ENCODE measurements at regions not wholly inside any gene's neighbourhood (a gene's known extent, or its start where the extent isn't known, plus 50 kb on each side); places are given as distances from the start of the nearest gene placed in this dataset.
A peak's percentile ranks its signal among the peaks of the same experiment; 100 is the strongest.

- no peak overlapping the region for H3K27ac ChIP-seq (ENCODE audit: control insufficient read depth, insufficient read depth, low read length)
- no peaks in the 10 kb centered on the region for H3K36me3 ChIP-seq (ENCODE audit: control insufficient read depth in 2 of 2, extremely low read depth in 1 of 2, insufficient read depth in 2 of 2, low read length in 2 of 2)
- H3K79me2 ChIP-seq (ENCODE audit: control insufficient read depth, insufficient read depth, low read length): no peaks in the 10 kb centered on the region
- H3K9ac ChIP-seq (ENCODE audit: control insufficient read depth, extremely low read depth, insufficient read depth, low read length): no peak overlapping the region
- no peaks in the 10 kb centered on the region for H4K20me1 ChIP-seq (ENCODE audit: control insufficient read depth, extremely low read depth, insufficient read depth, low read length)
- TF ChIP-seq, protein P1, sequence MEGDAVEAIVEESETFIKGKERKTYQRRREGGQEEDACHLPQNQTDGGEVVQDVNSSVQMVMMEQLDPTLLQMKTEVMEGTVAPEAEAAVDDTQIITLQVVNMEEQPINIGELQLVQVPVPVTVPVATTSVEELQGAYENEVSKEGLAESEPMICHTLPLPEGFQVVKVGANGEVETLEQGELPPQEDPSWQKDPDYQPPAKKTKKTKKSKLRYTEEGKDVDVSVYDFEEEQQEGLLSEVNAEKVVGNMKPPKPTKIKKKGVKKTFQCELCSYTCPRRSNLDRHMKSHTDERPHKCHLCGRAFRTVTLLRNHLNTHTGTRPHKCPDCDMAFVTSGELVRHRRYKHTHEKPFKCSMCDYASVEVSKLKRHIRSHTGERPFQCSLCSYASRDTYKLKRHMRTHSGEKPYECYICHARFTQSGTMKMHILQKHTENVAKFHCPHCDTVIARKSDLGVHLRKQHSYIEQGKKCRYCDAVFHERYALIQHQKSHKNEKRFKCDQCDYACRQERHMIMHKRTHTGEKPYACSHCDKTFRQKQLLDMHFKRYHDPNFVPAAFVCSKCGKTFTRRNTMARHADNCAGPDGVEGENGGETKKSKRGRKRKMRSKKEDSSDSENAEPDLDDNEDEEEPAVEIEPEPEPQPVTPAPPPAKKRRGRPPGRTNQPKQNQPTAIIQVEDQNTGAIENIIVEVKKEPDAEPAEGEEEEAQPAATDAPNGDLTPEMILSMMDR (optimal IDR thresholded peaks at IDR 0.05 in 1 of 3, IDR thresholded peaks at IDR 0.05 in 1 of 3, conservative IDR thresholded peaks at IDR 0.05 in 1 of 3; ENCODE audit: extremely low read depth in 1 of 3, insufficient read depth in 2 of 3, low read length in 3 of 3): peak; percentile 13 to 62 (median 62)
- no peak for TF ChIP-seq EZH2 (IDR thresholded peaks at IDR 0.05; ENCODE audit: low read length)
- DNase-seq (ENCODE audit: low read depth, low spot score): no peak
- no peaks in the 10 kb centered on the region for H3K27me3 ChIP-seq (ENCODE audit: control insufficient read depth, extremely low read depth, insufficient read depth, low read length)
- dilution Hi-C loops (cut with MboI; ENCODE audit: extremely low pct_ligation_motif_present, low sequenced_read_pairs): no loop called here
- no peak overlapping the region for H3K4me2 ChIP-seq (ENCODE audit: control insufficient read depth, extremely low read depth, insufficient read depth, low read depth, low read length)
- no peaks in the 10 kb centered on the region for H3K9me1 ChIP-seq (ENCODE audit: control insufficient read depth, extremely low read depth, insufficient read depth, low read length)
- H2AFZ ChIP-seq (ENCODE audit: control insufficient read depth, low read length): no peak overlapping the region
- peaks cover 7% of the 10 kb centered on the region for H3K4me1 ChIP-seq (ENCODE audit: control insufficient read depth, extremely low read depth, insufficient read depth, low read length)
- no peak overlapping the region for H3K4me3 ChIP-seq (ENCODE audit: control insufficient read depth in 2 of 3, extremely low read depth in 1 of 3, insufficient read depth in 2 of 3, low read depth in 1 of 3, low read length in 3 of 3)
- FAIRE-seq: peak; percentile 41
- no peaks in the 10 kb centered on the region for H3K9me3 ChIP-seq (ENCODE audit: control insufficient read depth, low read depth, low read length)
Measured at GRCh38 chr1:94599095-94599813, 57.7 kb upstream of the F3 start.

DNA sequence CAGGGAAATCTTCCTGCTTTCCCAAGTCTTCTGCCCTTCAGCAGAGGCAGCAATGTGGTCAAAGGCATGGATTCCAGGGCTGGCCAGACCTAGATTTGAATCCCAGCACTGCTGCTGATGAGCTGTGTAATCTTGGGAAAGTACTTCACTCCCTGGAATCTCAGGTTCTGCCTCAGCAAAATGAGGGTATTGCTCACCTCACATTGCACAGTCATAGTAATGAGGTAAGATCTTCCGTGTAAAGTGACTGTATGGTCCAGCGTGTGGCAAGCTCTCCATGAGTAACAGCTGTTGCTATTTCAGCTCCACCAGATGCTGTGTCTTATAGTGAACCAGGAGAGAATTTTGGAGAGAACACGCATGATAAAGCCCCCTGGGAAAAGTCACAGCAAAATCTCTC, 56.1 kb upstream of the F3 start:
- peak; percentile 90 for FAIRE-seq
- Histone ChIP-seq H3K9me3 (ENCODE audit: control insufficient read depth, low read depth, low read length) (no peaks in the 10 kb centered on the region), H3K4me1 (ENCODE audit: control insufficient read depth, extremely low read depth, insufficient read depth, low read length) (peaks cover 7% of the 10 kb centered on the region), H3K36me3 (ENCODE audit: control insufficient read depth in 2 of 2, extremely low read depth in 1 of 2, insufficient read depth in 2 of 2, low read length in 2 of 2) (no peaks in the 10 kb centered on the region), H3K27ac (ENCODE audit: control insufficient read depth, insufficient read depth, low read length) (no peak overlapping the region), H3K27me3 (ENCODE audit: control insufficient read depth, extremely low read depth, insufficient read depth, low read length) (no peaks in the 10 kb centered on the region), H3K9me1 (ENCODE audit: control insufficient read depth, extremely low read depth, insufficient read depth, low read length) (no peaks in the 10 kb centered on the region), H3K9ac (ENCODE audit: control insufficient read depth, extremely low read depth, insufficient read depth, low read length) (no peak overlapping the region), H3K79me2 (ENCODE audit: control insufficient read depth, insufficient read depth, low read length) (no peaks in the 10 kb centered on the region), H3K4me2 (ENCODE audit: control insufficient read depth, extremely low read depth, insufficient read depth, low read depth, low read length) (no peak overlapping the region), H3K4me3 (ENCODE audit: control insufficient read depth in 2 of 3, extremely low read depth in 1 of 3, insufficient read depth in 2 of 3, low read depth in 1 of 3, low read length in 3 of 3) (no peak overlapping the region), H2AFZ (ENCODE audit: control insufficient read depth, low read length) (no peak overlapping the region), H4K20me1 (ENCODE audit: control insufficient read depth, extremely low read depth, insufficient read depth, low read length) (no peaks in the 10 kb centered on the region)
- dilution Hi-C loops (cut with MboI; ENCODE audit: extremely low pct_ligation_motif_present, low sequenced_read_pairs): no loop called here
- no peak for DNase-seq (ENCODE audit: low read depth, low spot score)
- TF ChIP-seq EZH2 (IDR thresholded peaks at IDR 0.05; ENCODE audit: low read length): no peak
- TF ChIP-seq, protein P1 (optimal IDR thresholded peaks at IDR 0.05 in 1 of 3, IDR thresholded peaks at IDR 0.05 in 1 of 3, conservative IDR thresholded peaks at IDR 0.05 in 1 of 3; ENCODE audit: extremely low read depth in 1 of 3, insufficient read depth in 2 of 3, low read length in 3 of 3): no peak
